Right lobe of liver (tissue), 4 donors: ENCODE measurements at regions not wholly inside any gene's neighbourhood (a gene's known extent, or its start where the extent isn't known, plus 50 kb on each side); places are given as distances from the start of the nearest gene placed in this dataset.

Experiments
- POLR2A ChIP-seq: fragments of 450-650 bp; IDR thresholded peaks from one replicate; pipeline ENCODE4 v1.6.1; 2017; ENCODE audit warnings: antibody characterized with exemption, mild to moderate bottlenecking
- TF ChIP-seq, protein P1 (sequence below), 4 donors: fragments of 200-600 bp in 3 of 4; fragments of 450-650 bp in 1 of 4; IDR thresholded peaks; one replicate each; pipeline versions ENCODE4 v1.5.1 to v1.8.0; 2016 to 2022; ENCODE audit warnings: antibody characterized with exemption in 4 of 4, mild to moderate bottlenecking in 2 of 4
- donor health status: DM: no; HTN: no; CAD: no.
- donor health status: DM: no; HTN: no; CAD: no.
- donor health status: DM: no; HTN: yes; CAD: no.

DNA sequence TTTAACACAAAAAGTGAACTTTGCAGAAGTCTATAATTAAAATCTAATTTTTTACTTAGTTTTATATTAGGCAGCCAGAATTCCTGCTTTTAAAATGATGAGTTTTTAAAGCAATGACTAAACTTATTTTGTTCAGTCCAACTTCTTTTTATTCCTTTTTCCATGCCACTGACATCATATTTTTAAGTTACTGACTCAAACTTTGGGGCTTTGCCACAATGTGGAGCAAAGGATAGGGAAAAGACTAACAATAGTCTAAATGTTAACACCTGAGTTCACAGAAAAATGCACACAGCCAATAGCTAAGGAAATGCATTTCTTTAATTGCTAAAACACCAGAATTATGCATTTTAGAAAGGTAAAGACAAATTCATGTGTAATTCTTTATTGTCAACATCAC is 647.6 kb upstream of the DPPA4 start:
- TF ChIP-seq POLR2A, result no peak
- TF ChIP-seq, protein P1, sequence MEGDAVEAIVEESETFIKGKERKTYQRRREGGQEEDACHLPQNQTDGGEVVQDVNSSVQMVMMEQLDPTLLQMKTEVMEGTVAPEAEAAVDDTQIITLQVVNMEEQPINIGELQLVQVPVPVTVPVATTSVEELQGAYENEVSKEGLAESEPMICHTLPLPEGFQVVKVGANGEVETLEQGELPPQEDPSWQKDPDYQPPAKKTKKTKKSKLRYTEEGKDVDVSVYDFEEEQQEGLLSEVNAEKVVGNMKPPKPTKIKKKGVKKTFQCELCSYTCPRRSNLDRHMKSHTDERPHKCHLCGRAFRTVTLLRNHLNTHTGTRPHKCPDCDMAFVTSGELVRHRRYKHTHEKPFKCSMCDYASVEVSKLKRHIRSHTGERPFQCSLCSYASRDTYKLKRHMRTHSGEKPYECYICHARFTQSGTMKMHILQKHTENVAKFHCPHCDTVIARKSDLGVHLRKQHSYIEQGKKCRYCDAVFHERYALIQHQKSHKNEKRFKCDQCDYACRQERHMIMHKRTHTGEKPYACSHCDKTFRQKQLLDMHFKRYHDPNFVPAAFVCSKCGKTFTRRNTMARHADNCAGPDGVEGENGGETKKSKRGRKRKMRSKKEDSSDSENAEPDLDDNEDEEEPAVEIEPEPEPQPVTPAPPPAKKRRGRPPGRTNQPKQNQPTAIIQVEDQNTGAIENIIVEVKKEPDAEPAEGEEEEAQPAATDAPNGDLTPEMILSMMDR (IDR thresholded peaks at IDR 0.05), result no peak
